ENCODE measurements at regions not wholly inside any gene's neighbourhood (a gene's known extent, or its start where the extent isn't known, plus 50 kb on each side); places are given as distances from the start of the nearest gene placed in this dataset.

DNA sequence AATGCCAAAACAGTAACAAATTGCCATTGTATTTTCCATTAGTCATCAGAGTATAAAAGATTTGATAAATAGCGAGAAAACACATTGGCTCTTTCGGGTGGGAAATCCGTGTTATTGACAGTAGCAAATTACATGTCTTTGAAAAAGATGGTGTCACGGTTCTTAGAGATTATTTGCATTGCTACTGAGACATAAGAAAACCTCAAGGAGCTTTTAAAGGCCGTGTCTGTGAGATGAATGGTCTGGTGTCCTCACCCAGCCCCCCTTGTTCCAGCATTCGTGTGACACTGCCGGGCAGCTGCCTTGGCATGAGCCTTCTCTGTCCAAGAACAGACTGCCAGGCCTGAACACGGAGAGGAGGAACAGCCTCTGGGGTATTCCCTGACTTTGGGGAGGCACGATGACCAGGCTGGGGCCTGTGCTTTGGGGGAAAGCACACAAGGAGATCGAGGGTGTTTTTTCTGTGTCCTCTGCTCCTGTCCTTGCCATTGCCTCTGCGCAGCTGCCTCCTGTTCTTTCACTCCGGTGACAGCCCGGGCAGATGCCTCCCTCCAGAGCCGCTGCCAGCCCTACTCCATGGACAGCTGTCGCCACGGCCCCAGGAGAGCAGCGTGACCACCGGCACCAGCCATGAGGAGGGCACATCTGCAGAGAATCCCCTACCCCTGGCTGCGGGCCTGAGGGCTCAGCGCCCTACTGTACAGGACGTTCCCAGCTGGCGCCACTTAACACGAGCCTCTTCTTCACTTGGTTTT is 167.7 kb upstream of the CDYL start:
- TF ChIP-seq NFIC (IDR thresholded peaks at IDR 0.05), result no peak
- TF ChIP-seq RAD21 (IDR thresholded peaks at IDR 0.05; ENCODE audit: low read depth), result no peak
- no peak for TF ChIP-seq ZBTB7A (IDR thresholded peaks at IDR 0.05; ENCODE audit: low read depth)
- TF ChIP-seq MAX (IDR thresholded peaks at IDR 0.05), result no peak
- no peak for TF ChIP-seq YY1 (IDR thresholded peaks at IDR 0.05; ENCODE audit: low read depth)
- no peak for TF ChIP-seq EP300 (IDR thresholded peaks at IDR 0.05; ENCODE audit: borderline replicate concordance)
- no peak for TF ChIP-seq TEAD4 (IDR thresholded peaks at IDR 0.05)
- TF ChIP-seq EGR1 (IDR thresholded peaks at IDR 0.05), result no peak
- TF ChIP-seq, protein P1, sequence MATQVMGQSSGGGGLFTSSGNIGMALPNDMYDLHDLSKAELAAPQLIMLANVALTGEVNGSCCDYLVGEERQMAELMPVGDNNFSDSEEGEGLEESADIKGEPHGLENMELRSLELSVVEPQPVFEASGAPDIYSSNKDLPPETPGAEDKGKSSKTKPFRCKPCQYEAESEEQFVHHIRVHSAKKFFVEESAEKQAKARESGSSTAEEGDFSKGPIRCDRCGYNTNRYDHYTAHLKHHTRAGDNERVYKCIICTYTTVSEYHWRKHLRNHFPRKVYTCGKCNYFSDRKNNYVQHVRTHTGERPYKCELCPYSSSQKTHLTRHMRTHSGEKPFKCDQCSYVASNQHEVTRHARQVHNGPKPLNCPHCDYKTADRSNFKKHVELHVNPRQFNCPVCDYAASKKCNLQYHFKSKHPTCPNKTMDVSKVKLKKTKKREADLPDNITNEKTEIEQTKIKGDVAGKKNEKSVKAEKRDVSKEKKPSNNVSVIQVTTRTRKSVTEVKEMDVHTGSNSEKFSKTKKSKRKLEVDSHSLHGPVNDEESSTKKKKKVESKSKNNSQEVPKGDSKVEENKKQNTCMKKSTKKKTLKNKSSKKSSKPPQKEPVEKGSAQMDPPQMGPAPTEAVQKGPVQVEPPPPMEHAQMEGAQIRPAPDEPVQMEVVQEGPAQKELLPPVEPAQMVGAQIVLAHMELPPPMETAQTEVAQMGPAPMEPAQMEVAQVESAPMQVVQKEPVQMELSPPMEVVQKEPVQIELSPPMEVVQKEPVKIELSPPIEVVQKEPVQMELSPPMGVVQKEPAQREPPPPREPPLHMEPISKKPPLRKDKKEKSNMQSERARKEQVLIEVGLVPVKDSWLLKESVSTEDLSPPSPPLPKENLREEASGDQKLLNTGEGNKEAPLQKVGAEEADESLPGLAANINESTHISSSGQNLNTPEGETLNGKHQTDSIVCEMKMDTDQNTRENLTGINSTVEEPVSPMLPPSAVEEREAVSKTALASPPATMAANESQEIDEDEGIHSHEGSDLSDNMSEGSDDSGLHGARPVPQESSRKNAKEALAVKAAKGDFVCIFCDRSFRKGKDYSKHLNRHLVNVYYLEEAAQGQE (IDR thresholded peaks at IDR 0.05; ENCODE audit: low read depth), result no peak
- no peak for TF ChIP-seq USF1 (IDR thresholded peaks at IDR 0.05)
- TF ChIP-seq CEBPB (IDR thresholded peaks at IDR 0.05), result no peak
- TF ChIP-seq TAF1 (IDR thresholded peaks at IDR 0.05; ENCODE audit: low read depth), result no peak
- no peak for TF ChIP-seq TCF12 (IDR thresholded peaks at IDR 0.05; ENCODE audit: low read depth)
- TF ChIP-seq CREB1 (IDR thresholded peaks at IDR 0.05; ENCODE audit: low read depth), result no peak
- TF ChIP-seq FOXM1 (IDR thresholded peaks at IDR 0.05; ENCODE audit: borderline replicate concordance, low read depth), result no peak

- TF ChIP-seq FOXM1 (IDR thresholded peaks at IDR 0.05; ENCODE audit: borderline replicate concordance, low read depth), result no peak
- TF ChIP-seq TEAD4 (IDR thresholded peaks at IDR 0.05), result no peak
- no peak for TF ChIP-seq USF1 (IDR thresholded peaks at IDR 0.05)
- TF ChIP-seq, protein P1 (IDR thresholded peaks at IDR 0.05; ENCODE audit: low read depth), result no peak
- no peak for TF ChIP-seq MAX (IDR thresholded peaks at IDR 0.05)
- no peak for TF ChIP-seq CREB1 (IDR thresholded peaks at IDR 0.05; ENCODE audit: low read depth)
- no peak for TF ChIP-seq RAD21 (IDR thresholded peaks at IDR 0.05; ENCODE audit: low read depth)
- no peak for TF ChIP-seq YY1 (IDR thresholded peaks at IDR 0.05; ENCODE audit: low read depth)
- no peak for TF ChIP-seq EGR1 (IDR thresholded peaks at IDR 0.05)
- no peak for TF ChIP-seq NFIC (IDR thresholded peaks at IDR 0.05)
- TF ChIP-seq EP300 (IDR thresholded peaks at IDR 0.05; ENCODE audit: borderline replicate concordance), result no peak
Measured at GRCh38 chr6:4607793-4608192, 168.4 kb upstream of the CDYL start.

DNA sequence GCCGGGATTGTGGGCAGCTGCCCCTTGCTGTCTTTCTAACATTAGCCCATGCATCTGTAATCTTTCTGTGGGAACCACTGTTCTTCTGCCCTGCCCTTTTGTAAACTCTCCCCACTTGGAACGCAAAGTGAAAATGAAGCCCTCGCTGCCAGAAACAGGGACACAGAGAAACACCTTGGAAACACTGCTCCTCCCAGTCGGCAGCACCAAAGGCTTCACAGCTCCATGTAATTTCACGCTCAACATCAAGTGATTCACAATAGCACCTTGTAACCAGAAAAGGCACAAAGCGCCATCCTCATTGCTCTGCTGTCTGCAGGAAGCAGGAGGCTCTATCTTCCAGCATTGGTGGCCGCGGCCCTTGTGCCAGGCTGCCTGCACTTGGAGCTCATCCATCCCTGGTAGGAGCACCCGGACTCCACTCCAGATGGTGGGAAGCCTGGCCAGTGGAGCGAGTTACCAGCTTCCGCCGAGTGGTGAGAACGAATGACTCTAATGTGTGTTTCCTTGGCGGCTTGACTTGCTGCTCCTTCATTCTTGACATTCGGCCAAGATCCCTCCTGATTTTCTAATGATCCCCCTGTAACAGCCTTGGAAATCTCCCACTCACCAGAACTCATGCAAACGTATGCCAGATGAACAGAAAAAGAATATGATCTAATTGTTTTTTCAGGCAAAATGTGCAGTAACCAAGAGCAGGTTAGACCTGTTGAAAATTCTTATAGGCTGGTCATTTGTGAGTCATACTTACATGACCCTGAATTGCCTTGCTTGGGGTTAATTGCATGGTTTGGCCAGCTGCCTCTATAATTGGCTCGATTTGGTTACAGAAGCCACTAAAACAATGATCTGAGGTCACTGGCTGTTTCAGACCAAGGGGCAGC is 169.1 kb upstream of the CDYL start:
- TF ChIP-seq TEAD4 (IDR thresholded peaks at IDR 0.05) (peak; percentile 91), RAD21 (IDR thresholded peaks at IDR 0.05; ENCODE audit: low read depth) (peak; percentile 8; the same call in 1 of the 2 replicates), CEBPB (IDR thresholded peaks at IDR 0.05) (peak; percentile 72), USF1 (IDR thresholded peaks at IDR 0.05) (peak; percentile 18; the same call in 1 of the 2 replicates), EP300 (IDR thresholded peaks at IDR 0.05; ENCODE audit: borderline replicate concordance) (peak; percentile 90), TAF1 (IDR thresholded peaks at IDR 0.05; ENCODE audit: low read depth) (no peak), CREB1 (IDR thresholded peaks at IDR 0.05; ENCODE audit: low read depth) (no peak), YY1 (IDR thresholded peaks at IDR 0.05; ENCODE audit: low read depth) (no peak), NFIC (IDR thresholded peaks at IDR 0.05) (peak; percentile 97), ZBTB7A (IDR thresholded peaks at IDR 0.05; ENCODE audit: low read depth) (no peak), FOXM1 (IDR thresholded peaks at IDR 0.05; ENCODE audit: borderline replicate concordance, low read depth) (peak; percentile 86), EGR1 (IDR thresholded peaks at IDR 0.05) (peak; percentile 36; the same call in 1 of the 2 replicates), MAX (IDR thresholded peaks at IDR 0.05) (no peak; the same call in 1 of the 2 replicates), TCF12 (IDR thresholded peaks at IDR 0.05; ENCODE audit: low read depth) (peak; percentile 94)
- TF ChIP-seq, protein P1 (IDR thresholded peaks at IDR 0.05; ENCODE audit: low read depth), result no peak
